HepG2 (cell line): ENCODE measurements at regions not wholly inside any gene's neighbourhood (a gene's known extent, or its start where the extent isn't known, plus 50 kb on each side); places are given as distances from the start of the nearest gene placed in this dataset.
A peak's percentile ranks its signal among the peaks of the same experiment; 100 is the strongest.

ENCODE experiments used
- ATAC-seq: fragments of 200-7000 bp; cut with Tn5 transposase; 3 replicates; pipeline ENCODE4 v1.9.1; 2020; ENCODE audit warnings: mild to moderate bottlenecking, moderate library complexity
- BruUV-seq: library from RNA; stranded (reverse); fragments of 400-500 nt; replicated peaks from 2 replicates; lab custom pipeline; 2021; lab: Mats Ljungman, UMichigan
- CTCF ChIA-PET: fragments of 300-600 bp; formaldehyde crosslinking; extraction: SDS; loops from one replicate; lab custom pipeline; 2021; ENCODE audit warnings: low total read pairs, inconsistent platforms, low intra/inter-chr PET ratio; lab: Yijun Ruan, JAX
- POLR2A ChIA-PET: fragments of 350-600 bp; sonication (Branson Sonifier 250); formaldehyde crosslinking; loops from one replicate; lab custom pipeline; 2020; ENCODE audit warnings: antibody characterized with exemption, inconsistent platforms; lab: Yijun Ruan, JAX
- DNase-seq: peaks from one replicate; pipeline ENCODE4 v3.0.0-alpha.2; 2015; ENCODE audit warnings: low spot score
- FAIRE-seq: peaks from 3 replicates; lab custom pipeline; 2011; peaks lifted over from hg19 to GRCh38; lab: Jason Lieb, UNC
- H2AFZ ChIP-seq: one replicate; pipeline ENCODE4 v1.6.1; 2011; ENCODE audit warnings: low read length, inconsistent platforms
- H3K27ac ChIP-seq: fragments of 300-600 bp; 3 replicates; pipeline ENCODE4 v1.8.0; 2011; ENCODE audit warnings: mixed run types, mild to moderate bottlenecking, mixed read lengths, low read length, inconsistent platforms; ENCODE audit not compliant: insufficient read depth; ENCODE audit errors: extremely low read length
- H3K27me3 ChIP-seq, 2 experiments: fragments of 200-600 bp in 1 of 2; 2 replicates in 1 of 2; 3 replicates in 1 of 2; pipeline versions ENCODE4 v1.6.0 to v1.8.0; 2011; ENCODE audit warnings: low read length in 2 of 2, mild to moderate bottlenecking in 2 of 2, moderate library complexity in 2 of 2, inconsistent platforms in 1 of 2; ENCODE audit not compliant: insufficient read depth in 2 of 2, control insufficient read depth in 1 of 2
- H3K36me3 ChIP-seq, 2 experiments: fragments of 200-600 bp in 1 of 2; replicated peaks in 1 of 2; 2 replicates in 1 of 2; 3 replicates in 1 of 2; pipeline versions ENCODE4 v1.5.1 to v1.8.0; 2011; ENCODE audit warnings: low read length in 2 of 2, inconsistent platforms in 1 of 2; ENCODE audit not compliant: insufficient read depth in 2 of 2, control insufficient read depth in 1 of 2
- H3K4me1 ChIP-seq: 2 replicates; pipeline ENCODE4 v1.5.1; 2012; ENCODE audit warnings: low read length, inconsistent platforms; ENCODE audit not compliant: insufficient read depth
- H3K4me2 ChIP-seq: 2 replicates; pipeline ENCODE4 v1.6.0; 2011; ENCODE audit warnings: low read depth, low read length, inconsistent platforms
- H3K4me3 ChIP-seq, 3 experiments: fragments of 200-600 bp in 1 of 3; sonication (generic), shearing (Covaris generic) in 1 of 3; replicated peaks in 1 of 3; 2 replicates each; pipeline ENCODE4 v1.5.1; 2011 to 2016; ENCODE audit warnings: low read length in 3 of 3, inconsistent platforms in 2 of 3, low read depth in 2 of 3, mild to moderate bottlenecking in 2 of 3, control low read depth in 1 of 3, mixed read lengths in 1 of 3; ENCODE audit not compliant: insufficient read depth in 1 of 3
- H3K79me2 ChIP-seq: one replicate; pipeline ENCODE4 v1.6.1; 2011; ENCODE audit warnings: low read length, inconsistent platforms; ENCODE audit not compliant: insufficient read depth
- H3K9ac ChIP-seq: 2 replicates; pipeline ENCODE4 v1.6.0; 2011; ENCODE audit warnings: mild to moderate bottlenecking, low read depth, low read length, inconsistent platforms; ENCODE audit not compliant: insufficient read depth
- H3K9me3 ChIP-seq: 2 replicates; pipeline ENCODE4 v1.5.1; 2012; ENCODE audit warnings: mild to moderate bottlenecking, low read length
- H4K20me1 ChIP-seq: 2 replicates; pipeline ENCODE4 v1.6.0; 2011; ENCODE audit warnings: inconsistent platforms, mild to moderate bottlenecking, low read length, moderate library complexity; ENCODE audit not compliant: insufficient read depth
- ARNT2 ChIP-seq: sonication (generic); formaldehyde crosslinking; IDR thresholded peaks from 2 replicates; pipeline ENCODE4 v1.8.0; 2022; ENCODE audit warnings: mild to moderate bottlenecking, low read depth, missing genetic modification reagents, moderate library complexity
- CEBPB ChIP-seq: IDR thresholded peaks from 2 replicates; pipeline ENCODE4 v1.6.1; 2011; ENCODE audit warnings: low read depth, low read length, improper control_type of control experiment, borderline replicate concordance
- CHCHD3 ChIP-seq: sonication (generic); formaldehyde crosslinking; IDR thresholded peaks from 2 replicates; pipeline ENCODE4 v1.8.0; 2022; ENCODE audit warnings: mild to moderate bottlenecking, missing genetic modification reagents, moderate library complexity
- CREB1 ChIP-seq, 2 experiments: fragments of 450-650 bp in 1 of 2; IDR thresholded peaks; 2 replicates each; pipeline ENCODE4 v1.6.1; 2016 to 2017; ENCODE audit warnings: control low read depth in 1 of 2, mild to moderate bottlenecking in 1 of 2, missing compliant biosample characterization in 1 of 2, missing genetic modification characterization in 1 of 2
- DMAP1 ChIP-seq: IDR thresholded peaks from 2 replicates; pipeline ENCODE4 v1.6.1; 2016
- GTF2F1 ChIP-seq: fragments of 150-350 bp; IDR thresholded peaks from 2 replicates; pipeline ENCODE4 v1.6.1; 2014; ENCODE audit warnings: low read length
- HNRNPK ChIP-seq: fragments of 200-400 bp; formaldehyde crosslinking; IDR thresholded peaks from 2 replicates; pipeline ENCODE4 v1.6.1; 2018; ENCODE audit warnings: low read length, low read depth, moderate library complexity, mild to moderate bottlenecking; ENCODE audit not compliant: poor library complexity, severe bottlenecking
- HNRNPLL ChIP-seq: fragments of 200-400 bp; formaldehyde crosslinking; IDR thresholded peaks from 2 replicates; pipeline ENCODE4 v1.6.1; 2017; ENCODE audit warnings: mild to moderate bottlenecking, low read depth, low read length; ENCODE audit not compliant: poor library complexity, severe bottlenecking
- KDM1A ChIP-seq: IDR thresholded peaks from 2 replicates; pipeline ENCODE4 v1.6.1; 2016; ENCODE audit warnings: missing compliant biosample characterization
- KDM5B ChIP-seq: sonication (generic); formaldehyde crosslinking; IDR thresholded peaks from 2 replicates; pipeline ENCODE4 v1.4.0; 2020; ENCODE audit warnings: missing genetic modification reagents, mild to moderate bottlenecking, borderline replicate concordance
- KLF11 ChIP-seq: IDR thresholded peaks from 2 replicates; pipeline ENCODE4 v1.6.1; 2016; ENCODE audit warnings: missing compliant biosample characterization
- LBX2 ChIP-seq: sonication (generic); formaldehyde crosslinking; IDR thresholded peaks from 2 replicates; pipeline ENCODE4 v1.5.0; 2020; ENCODE audit warnings: missing genetic modification reagents, mild to moderate bottlenecking, borderline replicate concordance
- NFIB ChIP-seq: sonication (generic); formaldehyde crosslinking; IDR thresholded peaks from 2 replicates; pipeline ENCODE4 v1.9.0; 2021; ENCODE audit warnings: missing genetic modification reagents, mild to moderate bottlenecking, borderline replicate concordance
- NONO ChIP-seq, 2 experiments: fragments of 450-650 bp in 1 of 2; sonication (generic) in 1 of 2; formaldehyde crosslinking in 1 of 2; IDR thresholded peaks in 1 of 2; conservative IDR thresholded peaks in 1 of 2; 2 replicates each; pipeline versions ENCODE4 v1.6.1 to v1.8.0; 2017 to 2022; ENCODE audit warnings: mild to moderate bottlenecking in 1 of 2, missing genetic modification reagents in 1 of 2, moderate library complexity in 1 of 2
- RARA ChIP-seq: IDR thresholded peaks from 2 replicates; pipeline ENCODE4 v1.6.1; 2016; ENCODE audit warnings: missing genetic modification reagents, missing compliant biosample characterization
- ZFX ChIP-seq: sonication (generic); formaldehyde crosslinking; IDR thresholded peaks from 2 replicates; pipeline ENCODE4 v1.4.0; 2020; ENCODE audit warnings: mild to moderate bottlenecking, low read depth, missing genetic modification reagents, moderate library complexity
- ZNF10 ChIP-seq: sonication (generic); formaldehyde crosslinking; IDR thresholded peaks from 2 replicates; pipeline ENCODE4 v1.4.0; 2020; ENCODE audit warnings: mild to moderate bottlenecking, low read depth, missing genetic modification reagents, borderline replicate concordance
- ZNF331 ChIP-seq: sonication (generic); formaldehyde crosslinking; IDR thresholded peaks from 2 replicates; pipeline ENCODE4 v1.4.0; 2020; ENCODE audit warnings: missing genetic modification reagents
- ZNF343 ChIP-seq: sonication (generic); formaldehyde crosslinking; IDR thresholded peaks from 2 replicates; pipeline ENCODE4 v1.4.0; 2020; ENCODE audit warnings: mild to moderate bottlenecking, missing genetic modification reagents
- ZNF589 ChIP-seq: sonication (generic); formaldehyde crosslinking; conservative IDR thresholded peaks from 2 replicates; pipeline ENCODE4 v1.8.0; 2022; ENCODE audit warnings: mild to moderate bottlenecking, moderate library complexity, missing genetic modification reagents
- ZNF777 ChIP-seq: sonication (generic); formaldehyde crosslinking; IDR thresholded peaks from 2 replicates; pipeline ENCODE4 v1.4.0; 2020; ENCODE audit warnings: missing genetic modification reagents
- WGBS: methylation state at CpG from one replicate; pipeline ENCODE4 v1.1.6; 2017; ENCODE audit warnings: low lambda C conversion rate; 5-methylcytosine and 5-hydroxymethylcytosine counted together
- in situ Hi-C: cut with HindIII; loops from 2 replicates; pipeline ENCODE4 v1.10.0; 2017; ENCODE audit warnings: low pct_unique_long_range_greater_than_20kb; ENCODE audit not compliant: extremely low pct_ligation_motif_present
- intact Hi-C: fragments of 100-400 bp; cut with micrococcal nuclease; formaldehyde crosslinking; loops from one replicate; pipeline ENCODE4 v1.10.0; 2022; ENCODE audit not compliant: unreplicated experiment
- TF ChIP-seq, protein P1 (sequence below): sonication (generic); formaldehyde crosslinking; IDR thresholded peaks from 2 replicates; pipeline ENCODE4 v1.8.0; 2022; ENCODE audit warnings: missing genetic modification reagents, mild to moderate bottlenecking, moderate library complexity, borderline replicate concordance

DNA sequence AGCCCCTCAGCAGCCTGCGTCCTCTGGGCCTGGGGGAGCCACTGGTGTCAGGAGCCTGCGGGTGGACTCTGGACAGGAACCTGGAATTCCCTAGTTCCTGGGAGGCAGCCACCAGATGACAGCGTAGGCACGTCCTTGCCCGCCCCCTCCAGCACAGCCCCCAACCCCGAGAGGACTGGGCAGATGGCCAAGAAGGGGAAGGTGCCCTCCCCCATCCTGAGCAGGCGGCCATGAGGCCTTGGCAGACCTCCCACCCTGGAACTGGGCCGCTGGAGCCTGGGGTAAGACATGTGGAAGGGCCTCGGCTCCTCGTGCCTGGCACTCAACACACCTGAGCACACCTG is 60.4 kb upstream of the FBRSL1 start (continued):
- no peak for TF ChIP-seq CREB1 (IDR thresholded peaks at IDR 0.05)
- TF ChIP-seq CREB1 (CRISPR knock-in tag; IDR thresholded peaks at IDR 0.05) = peak; percentile 22; the same call in 1 of the 2 replicates
- TF ChIP-seq LBX2 = 0 out of 2 replicates have a peak, but pooled peaks have one; percentile 25
- peak; percentile 87; the same call in 1 of the 2 replicates for TF ChIP-seq ZNF589
- 0 out of 2 replicates have a peak, but pooled peaks have one; percentile 3 for TF ChIP-seq ZNF343 (CRISPR knock-in tag)
- TF ChIP-seq ZNF777 (CRISPR knock-in tag) = peak; percentile 40; the same call in 1 of the 2 replicates
- TF ChIP-seq NONO (IDR thresholded peaks at IDR 0.05) = no peak
- 0 out of 2 replicates have a peak, but pooled peaks have one; percentile 20 for TF ChIP-seq NONO (CRISPR knock-in tag; conservative IDR thresholded peaks at IDR 0.05)

DNA sequence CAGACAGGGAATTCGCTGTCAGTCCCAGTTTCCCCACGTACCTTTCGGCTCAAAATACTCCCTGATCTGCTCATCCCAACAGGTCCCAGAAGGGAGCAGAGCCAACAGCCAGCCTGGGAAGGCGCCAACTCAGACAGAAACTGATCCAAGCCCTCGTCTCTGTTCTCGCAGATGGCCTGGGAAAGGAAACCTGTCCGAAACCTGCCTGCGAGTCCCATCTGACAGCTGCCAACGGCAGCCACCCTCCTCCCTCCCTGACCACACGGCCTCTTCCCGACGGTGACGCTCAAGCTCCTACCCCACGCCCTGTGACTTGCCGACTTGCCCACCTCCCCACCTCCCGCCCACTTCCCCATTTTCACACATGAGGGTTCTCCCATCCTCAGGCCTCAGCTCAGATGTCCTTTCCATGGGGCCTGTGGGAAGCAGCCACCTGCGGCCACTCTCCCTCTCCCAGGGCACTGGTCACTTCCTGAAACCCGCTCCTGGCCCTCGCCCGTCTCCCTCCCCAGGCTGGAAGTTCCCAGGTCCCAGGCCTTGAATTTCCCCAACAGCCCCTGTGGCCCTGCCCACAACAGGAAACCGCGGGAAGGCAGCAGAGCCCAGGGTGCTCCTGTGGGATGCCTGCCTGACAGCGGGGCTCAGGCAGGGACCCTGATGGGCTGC is 60.9 kb upstream of the FBRSL1 start:
- H3K9ac ChIP-seq = peak overlapping the region; percentile 31; the same call in 1 of the 2 replicates
- WGBS = 38% methylated on average over 19 of the region's 23 CpGs
- ATAC-seq = peak; percentile 31
- no peak for FAIRE-seq
- BruUV-seq = no TSS peak
- ChIA-PET POLR2A (no interaction called here), CTCF (no interaction called here)
- in situ Hi-C loops = no loop called here
- H3K4me2 ChIP-seq = peak overlapping the region; percentile 71
- no peaks in the 10 kb centered on the region for H3K79me2 ChIP-seq
- H3K9me3 ChIP-seq = peaks cover 3% of the 10 kb centered on the region; the same call in 1 of the 2 replicates
- no peaks in the 10 kb centered on the region for H4K20me1 ChIP-seq
- peaks cover 77% of the 10 kb centered on the region for H3K4me1 ChIP-seq
- peaks cover 0 to 35% of the 10 kb centered on the region in 2 experiments; a peak in 3 of 5 replicates for H3K27me3 ChIP-seq
- DNase-seq = peak; percentile 20
- no peak overlapping the region for H2AFZ ChIP-seq
- peak overlapping the region in 2 of 3 experiments; percentile 28 to 65; a peak in 4 of 6 replicates for H3K4me3 ChIP-seq
- intact Hi-C loops = loop anchor here (10.0 kb wide), 1 partner anchor 46 kb away; no protein-coding TSS in a partner anchor
- H3K27ac ChIP-seq = peak overlapping the region; percentile 44
- H3K36me3 ChIP-seq = no peaks in the 10 kb centered on the region
- TF ChIP-seq KDM5B (CRISPR knock-in tag) = no peak
- TF ChIP-seq ARNT2 = no peak
- TF ChIP-seq CHCHD3 (CRISPR knock-in tag) = no peak
- peak; percentile 75 for TF ChIP-seq ZFX (CRISPR knock-in tag)
- TF ChIP-seq KDM1A (CRISPR knock-in tag) = no peak
- TF ChIP-seq, protein P1, sequence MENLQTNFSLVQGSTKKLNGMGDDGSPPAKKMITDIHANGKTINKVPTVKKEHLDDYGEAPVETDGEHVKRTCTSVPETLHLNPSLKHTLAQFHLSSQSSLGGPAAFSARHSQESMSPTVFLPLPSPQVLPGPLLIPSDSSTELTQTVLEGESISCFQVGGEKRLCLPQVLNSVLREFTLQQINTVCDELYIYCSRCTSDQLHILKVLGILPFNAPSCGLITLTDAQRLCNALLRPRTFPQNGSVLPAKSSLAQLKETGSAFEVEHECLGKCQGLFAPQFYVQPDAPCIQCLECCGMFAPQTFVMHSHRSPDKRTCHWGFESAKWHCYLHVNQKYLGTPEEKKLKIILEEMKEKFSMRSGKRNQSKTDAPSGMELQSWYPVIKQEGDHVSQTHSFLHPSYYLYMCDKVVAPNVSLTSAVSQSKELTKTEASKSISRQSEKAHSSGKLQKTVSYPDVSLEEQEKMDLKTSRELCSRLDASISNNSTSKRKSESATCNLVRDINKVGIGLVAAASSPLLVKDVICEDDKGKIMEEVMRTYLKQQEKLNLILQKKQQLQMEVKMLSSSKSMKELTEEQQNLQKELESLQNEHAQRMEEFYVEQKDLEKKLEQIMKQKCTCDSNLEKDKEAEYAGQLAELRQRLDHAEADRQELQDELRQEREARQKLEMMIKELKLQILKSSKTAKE (CRISPR knock-in tag) = 0 out of 2 replicates have a peak, but pooled peaks have one; percentile 35
- no peak for TF ChIP-seq ZNF331
- no peak for TF ChIP-seq NFIB (CRISPR knock-in tag)
- TF ChIP-seq CEBPB = no peak
- no peak for TF ChIP-seq HNRNPLL
- no peak for TF ChIP-seq RARA (CRISPR knock-in tag)
- TF ChIP-seq GTF2F1 = no peak
- no peak for TF ChIP-seq HNRNPK
- TF ChIP-seq ZNF10 (CRISPR knock-in tag) = no peak
- TF ChIP-seq DMAP1 = no peak; the same call in 1 of the 2 replicates
- TF ChIP-seq KLF11 = no peak
